Smooth muscle cell (in vitro differentiated cells): ENCODE measurements at regions not wholly inside any gene's neighbourhood (a gene's known extent, or its start where the extent isn't known, plus 50 kb on each side); places are given as distances from the start of the nearest gene placed in this dataset.

Source experiments
- DNase-seq: peaks from one replicate; lab custom pipeline; 2025; ENCODE audit not compliant: unreplicated experiment; lab: John Stamatoyannopoulos, UW
- H2AFZ ChIP-seq: fragments of 200-600 bp; sonication (generic); 2 replicates; pipeline ENCODE4 v1.6.0; 2016; ENCODE audit warnings: antibody characterized with exemption, low read depth, mild to moderate bottlenecking
- H3F3A ChIP-seq: fragments of 200-600 bp; sonication (generic); 2 replicates; pipeline ENCODE4 v1.6.0; 2017; ENCODE audit warnings: antibody characterized with exemption, low read depth
- H3K27ac ChIP-seq: fragments of 200-600 bp; sonication (generic); 2 replicates; pipeline ENCODE4 v1.5.1; 2016; ENCODE audit warnings: low read depth, mild to moderate bottlenecking
- H3K27me3 ChIP-seq: fragments of 200-600 bp; sonication (generic); 2 replicates; pipeline ENCODE4 v1.6.1; 2016; ENCODE audit warnings: low read depth, mild to moderate bottlenecking
- H3K36me3 ChIP-seq: fragments of 200-600 bp; sonication (generic); 2 replicates; pipeline ENCODE4 v1.5.1; 2016; ENCODE audit warnings: low read depth
- H3K4me1 ChIP-seq: fragments of 200-600 bp; sonication (generic); 2 replicates; pipeline ENCODE4 v1.5.1; 2016; ENCODE audit warnings: low read depth
- H3K4me2 ChIP-seq: fragments of 200-600 bp; sonication (generic); 2 replicates; pipeline ENCODE4 v1.6.0; 2016; ENCODE audit warnings: mild to moderate bottlenecking
- H3K4me3 ChIP-seq: fragments of 200-600 bp; sonication (generic); 2 replicates; pipeline ENCODE4 v1.5.1; 2016; ENCODE audit warnings: mild to moderate bottlenecking
- H3K79me2 ChIP-seq: fragments of 200-600 bp; sonication (generic); 2 replicates; pipeline ENCODE4 v1.6.0; 2016; ENCODE audit warnings: low read depth, mild to moderate bottlenecking
- H3K9ac ChIP-seq: fragments of 200-600 bp; sonication (generic); 2 replicates; pipeline ENCODE4 v1.6.0; 2016; ENCODE audit warnings: low read depth
- H3K9me3 ChIP-seq: fragments of 200-600 bp; sonication (generic); replicated peaks from 2 replicates; pipeline ENCODE4 v1.5.1; 2016; ENCODE audit warnings: low read depth
- H4K20me1 ChIP-seq: fragments of 200-600 bp; sonication (generic); 2 replicates; pipeline ENCODE4 v1.6.0; 2016; ENCODE audit warnings: low read depth
- WGBS: methylation state at CpG from one replicate; pipeline ENCODE4 v1.1.7; 2016; ENCODE audit warnings: low lambda C conversion rate; 5-methylcytosine and 5-hydroxymethylcytosine counted together
- TF ChIP-seq, protein P1 (sequence below): fragments of 200-600 bp; sonication (generic); IDR thresholded peaks from 2 replicates; pipeline ENCODE4 v1.5.1; 2017; ENCODE audit warnings: borderline replicate concordance, mild to moderate bottlenecking, antibody characterized with exemption; ENCODE audit not compliant: insufficient read depth, poor library complexity, severe bottlenecking

DNA sequence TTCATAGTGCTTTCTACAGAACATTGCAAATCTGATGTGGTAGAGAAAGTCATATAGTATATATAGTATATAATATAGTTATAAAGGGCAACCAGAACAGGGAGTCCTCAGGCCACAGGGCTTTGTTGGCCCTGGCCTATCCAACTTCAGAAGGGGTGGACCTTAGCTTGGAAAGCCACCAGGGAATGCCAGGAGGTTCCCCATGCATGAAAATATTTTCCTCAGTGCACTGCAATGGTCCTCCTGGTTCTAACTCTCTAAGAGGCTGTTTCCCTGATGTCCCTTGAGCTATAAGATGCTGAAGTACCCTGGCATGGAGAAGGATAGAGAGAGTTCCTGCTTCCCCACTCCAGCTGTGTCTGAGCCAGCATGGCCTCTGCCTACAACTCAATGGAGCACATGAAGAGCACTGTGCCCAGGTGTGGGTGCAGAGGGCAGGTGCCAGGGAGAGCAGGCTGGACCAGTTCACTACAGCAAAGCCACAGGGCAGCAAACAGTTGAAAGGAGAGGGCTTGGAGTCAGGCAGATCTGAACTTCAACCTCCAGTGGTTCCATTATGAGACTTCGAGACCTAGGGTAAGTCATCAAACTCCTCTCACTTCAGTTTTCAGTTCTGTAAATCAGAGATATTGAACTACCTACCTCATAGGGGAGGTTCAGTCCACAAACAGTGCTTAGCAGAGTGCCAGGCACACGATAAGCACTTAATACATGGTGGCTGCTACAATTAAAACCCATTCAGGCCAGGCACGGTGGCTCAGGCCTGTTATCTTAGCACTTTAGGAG is 183.1 kb downstream of the SALL1 start:
- Histone ChIP-seq H3K79me2 (no peaks in the 10 kb centered on the region), H3K9ac (no peak overlapping the region), H2AFZ (no peak overlapping the region), H3K4me1 (no peaks in the 10 kb centered on the region), H3K27ac (no peak overlapping the region), H3K36me3 (no peaks in the 10 kb centered on the region), H3K9me3 (no peaks in the 10 kb centered on the region), H3K27me3 (no peaks in the 10 kb centered on the region), H3K4me2 (no peak overlapping the region), H4K20me1 (no peaks in the 10 kb centered on the region), H3F3A (no peaks in the 10 kb centered on the region), H3K4me3 (no peak overlapping the region)
- no peak for DNase-seq
- WGBS = 91% methylated on average over 3 of the region's 3 CpGs
- TF ChIP-seq, protein P1, sequence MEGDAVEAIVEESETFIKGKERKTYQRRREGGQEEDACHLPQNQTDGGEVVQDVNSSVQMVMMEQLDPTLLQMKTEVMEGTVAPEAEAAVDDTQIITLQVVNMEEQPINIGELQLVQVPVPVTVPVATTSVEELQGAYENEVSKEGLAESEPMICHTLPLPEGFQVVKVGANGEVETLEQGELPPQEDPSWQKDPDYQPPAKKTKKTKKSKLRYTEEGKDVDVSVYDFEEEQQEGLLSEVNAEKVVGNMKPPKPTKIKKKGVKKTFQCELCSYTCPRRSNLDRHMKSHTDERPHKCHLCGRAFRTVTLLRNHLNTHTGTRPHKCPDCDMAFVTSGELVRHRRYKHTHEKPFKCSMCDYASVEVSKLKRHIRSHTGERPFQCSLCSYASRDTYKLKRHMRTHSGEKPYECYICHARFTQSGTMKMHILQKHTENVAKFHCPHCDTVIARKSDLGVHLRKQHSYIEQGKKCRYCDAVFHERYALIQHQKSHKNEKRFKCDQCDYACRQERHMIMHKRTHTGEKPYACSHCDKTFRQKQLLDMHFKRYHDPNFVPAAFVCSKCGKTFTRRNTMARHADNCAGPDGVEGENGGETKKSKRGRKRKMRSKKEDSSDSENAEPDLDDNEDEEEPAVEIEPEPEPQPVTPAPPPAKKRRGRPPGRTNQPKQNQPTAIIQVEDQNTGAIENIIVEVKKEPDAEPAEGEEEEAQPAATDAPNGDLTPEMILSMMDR = no peak

DNA sequence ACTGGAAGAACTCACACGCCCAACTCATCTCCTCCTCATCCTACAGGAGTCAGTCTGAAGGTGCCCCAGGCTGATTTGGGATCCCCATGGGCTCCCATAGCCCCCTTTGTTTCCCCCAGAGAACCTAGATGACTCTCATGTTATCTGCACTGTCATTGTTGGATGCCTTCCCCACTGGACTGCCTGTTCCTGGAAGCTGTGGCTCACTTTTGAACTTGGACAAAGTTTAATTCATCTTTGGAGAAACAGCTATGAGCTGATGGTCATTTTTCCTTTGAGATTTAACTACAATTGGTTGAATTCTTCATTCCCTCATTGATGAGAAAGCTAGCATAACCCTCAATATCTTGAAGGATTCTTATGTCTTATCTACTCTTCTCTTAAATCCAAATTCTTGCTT is 186.6 kb downstream of the SALL1 start:
- H3K4me2 ChIP-seq = no peak overlapping the region
- no peak overlapping the region for H3K4me3 ChIP-seq
- H3K36me3 ChIP-seq = no peaks in the 10 kb centered on the region
- no peaks in the 10 kb centered on the region for H3K79me2 ChIP-seq
- no peak overlapping the region for H2AFZ ChIP-seq
- TF ChIP-seq, protein P1 = no peak
- no peaks in the 10 kb centered on the region for H4K20me1 ChIP-seq
- no peaks in the 10 kb centered on the region for H3K4me1 ChIP-seq
- no peaks in the 10 kb centered on the region for H3K9me3 ChIP-seq
- no peak for DNase-seq
- no peak overlapping the region for H3K9ac ChIP-seq
- H3K27ac ChIP-seq = no peak overlapping the region
- no peaks in the 10 kb centered on the region for H3F3A ChIP-seq
- H3K27me3 ChIP-seq = no peaks in the 10 kb centered on the region
- WGBS = 82% methylated on average over 1 of the region's 1 CpG

DNA sequence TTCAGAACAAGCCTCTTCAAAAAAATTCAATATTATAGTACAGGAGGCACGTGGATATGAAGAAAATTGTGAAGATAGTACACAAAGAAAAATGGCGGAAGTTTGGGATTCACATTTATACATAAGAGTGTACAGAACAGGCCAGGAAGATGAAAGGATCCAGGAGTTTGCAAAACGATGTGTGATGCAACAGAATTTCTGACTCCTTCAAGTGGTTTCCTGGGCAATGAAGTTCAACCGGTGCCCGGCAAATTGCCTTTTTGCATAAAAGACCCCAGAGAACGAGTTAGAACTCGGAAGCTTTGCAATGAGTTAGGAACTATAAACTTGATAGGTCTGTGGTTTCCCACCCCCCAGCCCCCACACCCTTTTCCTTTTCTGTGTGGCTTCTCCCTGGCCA is 189.1 kb downstream of the SALL1 start:
- Histone ChIP-seq H3K27ac (no peak overlapping the region), H3K36me3 (no peaks in the 10 kb centered on the region), H2AFZ (no peak overlapping the region), H3F3A (no peaks in the 10 kb centered on the region), H4K20me1 (no peaks in the 10 kb centered on the region), H3K79me2 (no peaks in the 10 kb centered on the region), H3K4me3 (no peak overlapping the region), H3K9ac (no peak overlapping the region), H3K4me1 (no peaks in the 10 kb centered on the region), H3K27me3 (no peaks in the 10 kb centered on the region), H3K9me3 (no peaks in the 10 kb centered on the region), H3K4me2 (no peak overlapping the region)
- DNase-seq = no peak
- 87% methylated on average over 7 of the region's 7 CpGs for WGBS
- TF ChIP-seq, protein P1 = no peak
